ENCODE measurements at regions not wholly inside any gene's neighbourhood (a gene's known extent, or its start where the extent isn't known, plus 50 kb on each side); places are given as distances from the start of the nearest gene placed in this dataset.

DNA sequence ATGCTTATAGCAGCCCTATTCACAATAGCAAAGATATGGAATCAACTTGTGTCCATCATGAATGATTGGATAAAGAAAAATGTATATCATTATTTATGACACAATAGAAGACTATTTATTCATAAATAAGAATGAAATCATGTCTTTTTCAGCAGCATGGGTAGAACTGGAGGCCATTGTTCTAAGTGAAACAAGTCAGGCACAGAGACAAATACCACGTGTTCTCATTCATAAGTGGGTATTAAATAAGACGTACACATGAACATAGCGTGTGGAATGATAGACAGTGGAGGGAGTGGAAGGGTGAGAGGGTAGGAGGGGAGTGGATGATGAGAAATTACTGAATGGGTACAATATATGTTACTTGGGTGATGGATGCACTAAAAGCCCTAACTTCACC lies 762.4 kb downstream of the REEP3 start:
- ChIA-PET CTCF (no interaction called here), POLR2A (no interaction called here)

DNA sequence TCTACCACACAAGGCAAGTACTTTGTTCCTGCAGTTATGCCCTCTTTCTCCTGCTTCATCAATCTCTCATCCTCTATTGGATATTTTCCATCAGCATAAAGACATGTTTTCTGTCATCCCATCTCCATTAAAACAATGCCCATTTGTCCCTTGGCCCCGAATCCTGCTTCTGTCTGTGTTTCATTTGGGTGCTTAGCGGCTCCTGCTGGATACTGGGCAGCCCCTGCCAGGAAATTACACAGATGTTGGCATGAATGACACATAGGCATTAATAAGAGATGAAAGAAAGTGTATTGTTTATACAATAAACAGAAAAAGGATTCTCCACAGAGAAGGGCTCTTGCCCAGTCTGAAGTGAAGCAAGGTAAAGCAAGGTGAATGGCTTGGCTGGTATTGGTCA lies 765.3 kb downstream of the REEP3 start:
- CTCF ChIA-PET: no interaction called here
- POLR2A ChIA-PET: no interaction called here

More for the DNA sequence above, 762.4 kb downstream of the REEP3 start:
- no peak overlapping the region for H3K4me3 ChIP-seq (ENCODE audit: low read depth, low read length)
- TF ChIP-seq BCL11A (tag by site-specific recombination; IDR thresholded peaks at IDR 0.05; ENCODE audit: low read depth) (no peak), ZNF677 (tag by site-specific recombination; IDR thresholded peaks at IDR 0.05) (no peak), ZNF394 (tag by site-specific recombination; IDR thresholded peaks at IDR 0.05; ENCODE audit: borderline replicate concordance) (no peak), ZNF701 (tag by site-specific recombination; IDR thresholded peaks at IDR 0.05) (no peak), SETDB1 (IDR thresholded peaks at IDR 0.05; ENCODE audit: insufficient read length, low read length) (no peak), ZNF792 (tag by site-specific recombination; IDR thresholded peaks at IDR 0.05) (no peak), ZNF48 (tag by site-specific recombination; IDR thresholded peaks at IDR 0.05) (no peak), ZNF112 (tag by site-specific recombination; IDR thresholded peaks at IDR 0.05) (no peak), ZNF302 (tag by site-specific recombination; IDR thresholded peaks at IDR 0.05; ENCODE audit: low read depth) (no peak), ZNF292 (tag by site-specific recombination; IDR thresholded peaks at IDR 0.05; ENCODE audit: borderline replicate concordance, low read depth) (no peak), ZNF24 (tag by site-specific recombination; IDR thresholded peaks at IDR 0.05) (no peak)
- TF ChIP-seq, protein P1, sequence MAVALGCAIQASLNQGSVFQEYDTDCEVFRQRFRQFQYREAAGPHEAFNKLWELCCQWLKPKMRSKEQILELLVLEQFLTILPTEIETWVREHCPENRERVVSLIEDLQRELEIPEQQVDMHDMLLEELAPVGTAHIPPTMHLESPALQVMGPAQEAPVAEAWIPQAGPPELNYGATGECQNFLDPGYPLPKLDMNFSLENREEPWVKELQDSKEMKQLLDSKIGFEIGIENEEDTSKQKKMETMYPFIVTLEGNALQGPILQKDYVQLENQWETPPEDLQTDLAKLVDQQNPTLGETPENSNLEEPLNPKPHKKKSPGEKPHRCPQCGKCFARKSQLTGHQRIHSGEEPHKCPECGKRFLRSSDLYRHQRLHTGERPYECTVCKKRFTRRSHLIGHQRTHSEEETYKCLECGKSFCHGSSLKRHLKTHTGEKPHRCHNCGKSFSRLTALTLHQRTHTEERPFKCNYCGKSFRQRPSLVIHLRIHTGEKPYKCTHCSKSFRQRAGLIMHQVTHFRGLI (tag by site-specific recombination; IDR thresholded peaks at IDR 0.05): no peak
- TF ChIP-seq, protein P2, sequence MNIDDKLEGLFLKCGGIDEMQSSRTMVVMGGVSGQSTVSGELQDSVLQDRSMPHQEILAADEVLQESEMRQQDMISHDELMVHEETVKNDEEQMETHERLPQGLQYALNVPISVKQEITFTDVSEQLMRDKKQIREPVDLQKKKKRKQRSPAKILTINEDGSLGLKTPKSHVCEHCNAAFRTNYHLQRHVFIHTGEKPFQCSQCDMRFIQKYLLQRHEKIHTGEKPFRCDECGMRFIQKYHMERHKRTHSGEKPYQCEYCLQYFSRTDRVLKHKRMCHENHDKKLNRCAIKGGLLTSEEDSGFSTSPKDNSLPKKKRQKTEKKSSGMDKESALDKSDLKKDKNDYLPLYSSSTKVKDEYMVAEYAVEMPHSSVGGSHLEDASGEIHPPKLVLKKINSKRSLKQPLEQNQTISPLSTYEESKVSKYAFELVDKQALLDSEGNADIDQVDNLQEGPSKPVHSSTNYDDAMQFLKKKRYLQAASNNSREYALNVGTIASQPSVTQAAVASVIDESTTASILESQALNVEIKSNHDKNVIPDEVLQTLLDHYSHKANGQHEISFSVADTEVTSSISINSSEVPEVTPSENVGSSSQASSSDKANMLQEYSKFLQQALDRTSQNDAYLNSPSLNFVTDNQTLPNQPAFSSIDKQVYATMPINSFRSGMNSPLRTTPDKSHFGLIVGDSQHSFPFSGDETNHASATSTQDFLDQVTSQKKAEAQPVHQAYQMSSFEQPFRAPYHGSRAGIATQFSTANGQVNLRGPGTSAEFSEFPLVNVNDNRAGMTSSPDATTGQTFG (tag by site-specific recombination; IDR thresholded peaks at IDR 0.05; ENCODE audit: borderline replicate concordance): no peak
- H3K27ac ChIP-seq (ENCODE audit: extremely low read depth, low read depth, low read length): no peak overlapping the region
- no peaks in the 10 kb centered on the region for H3K9me3 ChIP-seq (ENCODE audit: control insufficient read depth, insufficient read depth, low read depth, low read length)
- H3K36me3 ChIP-seq (ENCODE audit: control insufficient read depth in 2 of 2, insufficient read depth in 1 of 2, low read length in 2 of 2): no peaks in the 10 kb centered on the region
- H3K4me1 ChIP-seq (ENCODE audit: control insufficient read depth, insufficient read depth, low read length): no peaks in the 10 kb centered on the region

More for the DNA sequence above, 765.3 kb downstream of the REEP3 start:
- Histone ChIP-seq H3K27ac (ENCODE audit: extremely low read depth, low read depth, low read length) (no peak overlapping the region), H3K4me1 (ENCODE audit: control insufficient read depth, insufficient read depth, low read length) (no peaks in the 10 kb centered on the region), H3K4me3 (ENCODE audit: low read depth, low read length) (no peak overlapping the region), H3K36me3 (ENCODE audit: control insufficient read depth in 2 of 2, insufficient read depth in 1 of 2, low read length in 2 of 2) (no peaks in the 10 kb centered on the region), H3K9me3 (ENCODE audit: control insufficient read depth, insufficient read depth, low read depth, low read length) (no peaks in the 10 kb centered on the region)
- TF ChIP-seq IKZF3 (tag by site-specific recombination; IDR thresholded peaks at IDR 0.05): no peak
- no peak for TF ChIP-seq GFI1B (tag by site-specific recombination; IDR thresholded peaks at IDR 0.05)
- TF ChIP-seq KLF8 (tag by site-specific recombination; IDR thresholded peaks at IDR 0.05): no peak
- TF ChIP-seq ZNF416 (tag by site-specific recombination; IDR thresholded peaks at IDR 0.05): no peak
- TF ChIP-seq ZNF501 (tag by site-specific recombination; IDR thresholded peaks at IDR 0.05): no peak
- no peak for TF ChIP-seq ZFP69B (tag by site-specific recombination; IDR thresholded peaks at IDR 0.05)
- no peak for TF ChIP-seq ZNF24 (tag by site-specific recombination; IDR thresholded peaks at IDR 0.05)
- no peak for TF ChIP-seq ZNF843 (tag by site-specific recombination; IDR thresholded peaks at IDR 0.05)
- TF ChIP-seq, protein P2 (tag by site-specific recombination; IDR thresholded peaks at IDR 0.05; ENCODE audit: borderline replicate concordance): no peak
- no peak for TF ChIP-seq ZNF600 (tag by site-specific recombination; IDR thresholded peaks at IDR 0.05)
- TF ChIP-seq, protein P3, sequence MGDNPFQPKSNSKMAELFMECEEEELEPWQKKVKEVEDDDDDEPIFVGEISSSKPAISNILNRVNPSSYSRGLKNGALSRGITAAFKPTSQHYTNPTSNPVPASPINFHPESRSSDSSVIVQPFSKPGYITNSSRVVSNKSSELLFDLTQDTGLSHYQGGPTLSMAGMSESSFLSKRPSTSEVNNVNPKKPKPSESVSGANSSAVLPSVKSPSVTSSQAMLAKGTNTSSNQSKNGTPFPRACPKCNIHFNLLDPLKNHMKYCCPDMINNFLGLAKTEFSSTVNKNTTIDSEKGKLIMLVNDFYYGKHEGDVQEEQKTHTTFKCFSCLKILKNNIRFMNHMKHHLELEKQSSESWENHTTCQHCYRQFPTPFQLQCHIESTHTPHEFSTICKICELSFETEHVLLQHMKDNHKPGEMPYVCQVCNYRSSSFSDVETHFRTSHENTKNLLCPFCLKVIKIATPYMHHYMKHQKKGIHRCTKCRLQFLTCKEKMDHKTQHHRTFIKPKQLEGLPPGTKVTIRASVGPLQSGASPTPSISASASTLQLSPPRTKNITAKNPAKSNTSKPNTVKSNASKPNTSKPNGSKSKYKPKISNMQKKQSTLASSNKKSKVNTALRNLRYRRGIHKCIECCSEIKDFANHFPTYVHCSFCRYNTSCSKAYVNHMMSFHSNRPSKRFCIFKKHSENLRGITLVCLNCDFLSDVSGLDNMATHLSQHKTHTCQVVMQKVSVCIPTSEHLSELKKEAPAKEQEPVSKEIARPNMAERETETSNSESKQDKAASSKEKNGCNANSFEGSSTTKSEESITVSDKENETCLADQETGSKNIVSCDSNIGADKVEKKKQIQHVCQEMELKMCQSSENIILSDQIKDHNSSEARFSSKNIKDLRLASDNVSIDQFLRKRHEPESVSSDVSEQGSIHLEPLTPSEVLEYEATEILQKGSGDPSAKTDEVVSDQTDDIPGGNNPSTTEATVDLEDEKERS (tag by site-specific recombination; IDR thresholded peaks at IDR 0.05): no peak
- TF ChIP-seq, protein P4, sequence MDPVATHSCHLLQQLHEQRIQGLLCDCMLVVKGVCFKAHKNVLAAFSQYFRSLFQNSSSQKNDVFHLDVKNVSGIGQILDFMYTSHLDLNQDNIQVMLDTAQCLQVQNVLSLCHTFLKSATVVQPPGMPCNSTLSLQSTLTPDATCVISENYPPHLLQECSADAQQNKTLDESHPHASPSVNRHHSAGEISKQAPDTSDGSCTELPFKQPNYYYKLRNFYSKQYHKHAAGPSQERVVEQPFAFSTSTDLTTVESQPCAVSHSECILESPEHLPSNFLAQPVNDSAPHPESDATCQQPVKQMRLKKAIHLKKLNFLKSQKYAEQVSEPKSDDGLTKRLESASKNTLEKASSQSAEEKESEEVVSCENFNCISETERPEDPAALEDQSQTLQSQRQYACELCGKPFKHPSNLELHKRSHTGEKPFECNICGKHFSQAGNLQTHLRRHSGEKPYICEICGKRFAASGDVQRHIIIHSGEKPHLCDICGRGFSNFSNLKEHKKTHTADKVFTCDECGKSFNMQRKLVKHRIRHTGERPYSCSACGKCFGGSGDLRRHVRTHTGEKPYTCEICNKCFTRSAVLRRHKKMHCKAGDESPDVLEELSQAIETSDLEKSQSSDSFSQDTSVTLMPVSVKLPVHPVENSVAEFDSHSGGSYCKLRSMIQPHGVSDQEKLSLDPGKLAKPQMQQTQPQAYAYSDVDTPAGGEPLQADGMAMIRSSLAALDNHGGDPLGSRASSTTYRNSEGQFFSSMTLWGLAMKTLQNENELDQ (tag by site-specific recombination; IDR thresholded peaks at IDR 0.05; ENCODE audit: low read depth): no peak
